ENCODE measurements at regions not wholly inside any gene's neighbourhood (a gene's known extent, or its start where the extent isn't known, plus 50 kb on each side); places are given as distances from the start of the nearest gene placed in this dataset.

DNA sequence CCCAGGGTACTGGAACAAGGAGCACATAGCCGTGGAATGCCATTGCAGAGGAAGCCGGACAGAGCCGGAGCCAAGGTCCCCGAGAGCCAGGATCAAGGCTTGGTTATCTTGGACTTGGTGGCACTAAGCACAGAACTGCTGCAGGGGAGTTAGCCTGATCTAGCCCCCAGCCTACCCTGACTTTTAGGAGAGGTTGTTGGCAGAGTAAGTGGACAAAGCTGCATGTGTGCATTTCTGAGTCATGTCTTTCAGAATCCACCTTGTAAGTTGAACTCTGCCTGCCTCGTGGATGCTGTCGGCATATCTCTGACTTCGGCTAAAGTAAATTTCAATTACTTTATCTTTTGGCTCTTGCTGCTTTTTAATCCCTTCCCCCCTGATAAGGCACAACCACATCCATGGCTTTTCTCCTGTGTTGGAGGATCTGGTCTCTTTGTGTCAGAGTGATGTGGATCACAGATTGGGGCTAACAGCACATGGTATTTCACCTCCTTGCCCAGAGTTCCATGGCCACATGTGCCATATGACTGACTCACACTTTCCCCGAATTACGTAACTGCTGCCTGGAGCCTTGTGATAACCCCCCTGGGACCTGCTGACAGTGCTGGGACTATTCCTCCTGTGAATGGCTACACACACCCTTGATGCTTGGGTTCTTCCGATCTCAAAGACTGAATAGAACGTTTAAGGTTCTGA, 240.3 kb downstream of the EMP1 start:
- H3K9me3 ChIP-seq (ENCODE audit: low read length) = no peaks in the 10 kb centered on the region
- H2AFZ ChIP-seq (ENCODE audit: low read depth, low read length) = no peak overlapping the region
- peaks cover 5% of the 10 kb centered on the region for H3K27me3 ChIP-seq (ENCODE audit: insufficient read depth, low read length)
- H3K36me3 ChIP-seq (ENCODE audit: insufficient read depth, low read length) = no peaks in the 10 kb centered on the region
- no peak overlapping the region for H3K4me3 ChIP-seq (ENCODE audit: low read length)
- H3K4me1 ChIP-seq (ENCODE audit: insufficient read depth, low read length) = no peaks in the 10 kb centered on the region

DNA sequence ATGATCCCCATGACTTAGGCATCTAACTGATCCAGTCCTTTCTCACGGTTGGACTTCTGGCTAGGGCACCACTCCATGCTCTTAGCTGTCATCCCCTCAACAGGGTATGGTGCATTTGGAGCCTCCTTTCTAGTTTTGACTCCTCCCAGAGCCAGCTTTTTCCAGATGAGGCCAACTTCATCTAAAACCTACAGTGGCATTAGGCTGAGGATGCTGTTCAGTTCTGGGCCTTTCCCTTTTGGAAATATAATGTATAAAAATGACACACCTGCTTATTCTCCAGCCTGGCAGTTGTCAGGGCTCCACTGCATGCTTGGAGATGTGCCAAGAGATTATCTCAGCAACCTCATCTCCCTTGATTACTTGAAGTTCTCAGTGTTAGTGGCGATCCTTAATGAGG, 239.7 kb downstream of the EMP1 start:
- H3K9me3 ChIP-seq (ENCODE audit: low read length) = no peaks in the 10 kb centered on the region

GRCh38 chr12:13435235-13435933, 238.9 kb downstream of the EMP1 start:
- H3K36me3 ChIP-seq (ENCODE audit: insufficient read depth, low read length) = no peaks in the 10 kb centered on the region
- peaks cover 5% of the 10 kb centered on the region for H3K27me3 ChIP-seq (ENCODE audit: insufficient read depth, low read length)
- no peaks in the 10 kb centered on the region for H3K9me3 ChIP-seq (ENCODE audit: low read length)
- no peaks in the 10 kb centered on the region for H3K4me1 ChIP-seq (ENCODE audit: insufficient read depth, low read length)
- H2AFZ ChIP-seq (ENCODE audit: low read depth, low read length) = no peak overlapping the region
- no peak overlapping the region for H3K4me3 ChIP-seq (ENCODE audit: low read length)

More for the DNA sequence above, 239.7 kb downstream of the EMP1 start:
- H3K27me3 ChIP-seq (ENCODE audit: insufficient read depth, low read length) = peaks cover 5% of the 10 kb centered on the region
- H3K4me3 ChIP-seq (ENCODE audit: low read length) = no peak overlapping the region
- H3K4me1 ChIP-seq (ENCODE audit: insufficient read depth, low read length) = no peaks in the 10 kb centered on the region
- H3K36me3 ChIP-seq (ENCODE audit: insufficient read depth, low read length) = no peaks in the 10 kb centered on the region
- no peak overlapping the region for H2AFZ ChIP-seq (ENCODE audit: low read depth, low read length)

GRCh38 chr12:13433768-13434167, 237.2 kb downstream of the EMP1 start:
- Histone ChIP-seq H3K4me3 (ENCODE audit: low read length) (no peak overlapping the region), H3K9me3 (ENCODE audit: low read length) (no peaks in the 10 kb centered on the region)

GRCh38 chr12:13431041-13431440, 234.5 kb downstream of the EMP1 start:
- Histone ChIP-seq H3K9me3 (ENCODE audit: low read length) (no peaks in the 10 kb centered on the region), H3K4me1 (ENCODE audit: insufficient read depth, low read length) (no peaks in the 10 kb centered on the region), H3K27me3 (ENCODE audit: insufficient read depth, low read length) (peaks cover 5% of the 10 kb centered on the region), H3K4me3 (ENCODE audit: low read length) (no peak overlapping the region), H2AFZ (ENCODE audit: low read depth, low read length) (no peak overlapping the region), H3K36me3 (ENCODE audit: insufficient read depth, low read length) (no peaks in the 10 kb centered on the region)

More at GRCh38 chr12:13433768-13434167, 237.2 kb downstream of the EMP1 start:
- H3K4me1 ChIP-seq (ENCODE audit: insufficient read depth, low read length) = no peaks in the 10 kb centered on the region
- no peaks in the 10 kb centered on the region for H3K36me3 ChIP-seq (ENCODE audit: insufficient read depth, low read length)
- H3K27me3 ChIP-seq (ENCODE audit: insufficient read depth, low read length) = peaks cover 5% of the 10 kb centered on the region
- H2AFZ ChIP-seq (ENCODE audit: low read depth, low read length) = no peak overlapping the region

- Histone ChIP-seq H2AFZ (ENCODE audit: low read depth, low read length) (no peak overlapping the region), H3K4me3 (ENCODE audit: low read length) (no peak overlapping the region), H3K4me1 (ENCODE audit: insufficient read depth, low read length) (no peaks in the 10 kb centered on the region), H3K36me3 (ENCODE audit: insufficient read depth, low read length) (no peaks in the 10 kb centered on the region), H3K27me3 (ENCODE audit: insufficient read depth, low read length) (peaks cover 4% of the 10 kb centered on the region), H3K9me3 (ENCODE audit: low read length) (no peaks in the 10 kb centered on the region)
Measured at GRCh38 chr12:13428538-13429265, 232.2 kb downstream of the EMP1 start.

DNA sequence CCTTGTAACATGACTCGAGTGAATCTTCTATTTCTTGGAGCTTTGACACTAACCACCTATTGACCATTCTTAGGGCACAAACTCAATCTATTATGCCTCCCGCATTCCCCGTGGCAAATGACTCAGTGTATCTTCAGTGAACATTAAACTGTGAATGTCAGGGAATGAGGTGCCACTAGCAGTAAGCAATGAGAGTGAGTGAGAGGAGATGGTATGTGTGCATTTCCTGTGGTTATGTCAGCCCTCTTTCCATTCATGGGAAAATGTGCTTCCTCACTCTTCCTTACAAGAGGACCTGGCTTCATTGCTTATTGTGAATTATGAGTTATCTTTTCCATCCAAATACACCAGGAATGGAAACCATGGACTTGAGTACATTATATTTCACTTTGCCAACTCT, 229.2 kb downstream of the EMP1 start:
- H3K4me3 ChIP-seq (ENCODE audit: low read length) = no peak overlapping the region
- H3K9me3 ChIP-seq (ENCODE audit: low read length) = no peaks in the 10 kb centered on the region
- H3K4me1 ChIP-seq (ENCODE audit: insufficient read depth, low read length) = no peaks in the 10 kb centered on the region
- no peak overlapping the region for H2AFZ ChIP-seq (ENCODE audit: low read depth, low read length)
- no peaks in the 10 kb centered on the region for H3K36me3 ChIP-seq (ENCODE audit: insufficient read depth, low read length)
- H3K27me3 ChIP-seq (ENCODE audit: insufficient read depth, low read length) = no peaks in the 10 kb centered on the region

DNA sequence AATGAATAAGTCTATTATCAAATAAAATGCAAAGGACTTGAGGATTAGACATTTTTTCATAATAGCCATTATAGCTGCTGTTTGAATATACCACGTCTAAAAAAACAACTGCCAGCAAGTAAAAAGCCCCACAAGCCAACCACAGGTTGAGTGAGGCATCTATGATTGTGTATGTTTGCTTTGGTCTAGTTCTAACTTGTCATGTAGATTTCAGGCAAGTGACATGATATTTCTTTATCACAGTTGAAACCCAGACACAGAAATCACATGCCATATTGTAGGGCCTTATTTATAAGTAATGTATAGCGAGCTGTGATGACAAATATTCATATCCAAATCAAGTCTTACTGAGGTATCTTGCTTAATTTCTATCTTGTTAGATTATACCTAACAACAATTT, 225.8 kb downstream of the EMP1 start:
- Histone ChIP-seq H3K27me3 (ENCODE audit: insufficient read depth, low read length) (no peaks in the 10 kb centered on the region), H3K36me3 (ENCODE audit: insufficient read depth, low read length) (no peaks in the 10 kb centered on the region), H3K4me3 (ENCODE audit: low read length) (no peak overlapping the region), H3K9me3 (ENCODE audit: low read length) (no peaks in the 10 kb centered on the region), H3K4me1 (ENCODE audit: insufficient read depth, low read length) (no peaks in the 10 kb centered on the region), H2AFZ (ENCODE audit: low read depth, low read length) (no peak overlapping the region)

GRCh38 chr12:13417516-13417915, 221.0 kb downstream of the EMP1 start:
- H3K36me3 ChIP-seq (ENCODE audit: insufficient read depth, low read length) = no peaks in the 10 kb centered on the region
- H3K4me1 ChIP-seq (ENCODE audit: insufficient read depth, low read length) = no peaks in the 10 kb centered on the region
- H3K9me3 ChIP-seq (ENCODE audit: low read length) = no peaks in the 10 kb centered on the region
- no peak overlapping the region for H3K4me3 ChIP-seq (ENCODE audit: low read length)
- no peak overlapping the region for H2AFZ ChIP-seq (ENCODE audit: low read depth, low read length)
- H3K27me3 ChIP-seq (ENCODE audit: insufficient read depth, low read length) = no peaks in the 10 kb centered on the region

DNA sequence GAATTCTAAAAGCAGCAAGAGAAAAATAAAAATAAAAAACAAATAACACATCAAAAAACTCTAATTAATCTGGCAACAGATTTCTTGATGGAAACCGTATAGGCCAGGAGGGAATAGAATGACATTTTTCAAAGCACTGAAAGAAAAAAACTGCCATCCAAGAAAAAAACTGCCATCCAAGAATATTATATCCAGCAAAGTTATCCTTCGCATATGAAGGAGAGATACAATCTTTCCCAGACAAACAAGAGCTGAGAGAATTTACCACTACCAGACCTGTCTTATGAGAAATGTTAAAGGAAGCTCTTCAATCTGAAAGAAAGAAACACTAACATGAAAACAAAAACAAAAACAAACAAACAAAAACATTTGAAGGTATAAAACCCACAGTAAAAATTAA, 214.8 kb downstream of the EMP1 start:
- Histone ChIP-seq H3K4me3 (ENCODE audit: low read length) (no peak overlapping the region), H3K36me3 (ENCODE audit: insufficient read depth, low read length) (no peaks in the 10 kb centered on the region), H2AFZ (ENCODE audit: low read depth, low read length) (no peak overlapping the region), H3K9me3 (ENCODE audit: low read length) (no peaks in the 10 kb centered on the region), H3K4me1 (ENCODE audit: insufficient read depth, low read length) (no peaks in the 10 kb centered on the region), H3K27me3 (ENCODE audit: insufficient read depth, low read length) (no peaks in the 10 kb centered on the region)

DNA sequence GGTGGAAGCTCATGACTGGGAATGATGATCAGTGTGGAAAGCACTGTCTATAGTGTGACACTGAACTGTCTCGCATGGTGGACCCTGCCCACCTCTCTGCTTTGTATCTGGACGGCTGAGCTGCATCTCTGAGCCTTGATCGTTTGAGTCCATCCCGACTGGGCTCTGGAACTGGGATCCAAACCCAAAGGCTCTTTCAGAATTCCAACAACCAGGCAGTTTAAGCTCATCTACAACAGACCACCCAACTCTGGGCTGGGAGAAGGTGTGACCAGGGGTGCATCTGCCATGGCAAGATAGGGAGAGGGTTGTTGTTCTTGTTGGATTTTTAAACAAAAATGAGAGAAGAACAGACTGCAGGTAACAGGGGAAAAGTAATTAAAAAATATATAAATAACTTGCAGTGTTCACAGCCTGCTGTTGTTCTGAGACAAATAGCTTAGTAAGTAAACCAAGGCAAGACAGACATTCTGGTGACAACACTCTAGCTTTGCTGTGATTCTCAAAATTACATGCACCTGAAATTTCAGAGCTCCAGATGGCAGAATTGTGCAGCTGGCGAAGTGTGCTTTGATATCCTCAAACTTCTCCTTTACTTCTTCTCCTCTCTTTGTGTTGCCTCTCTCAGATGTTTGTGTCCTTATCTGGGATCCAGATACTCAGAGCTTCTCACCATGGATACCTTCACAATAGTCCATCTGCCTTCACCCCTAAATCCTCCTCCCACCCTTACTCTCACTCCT, 209.6 kb downstream of the EMP1 start:
- Histone ChIP-seq H3K9me3 (ENCODE audit: low read length) (no peaks in the 10 kb centered on the region), H3K36me3 (ENCODE audit: insufficient read depth, low read length) (no peaks in the 10 kb centered on the region), H3K4me1 (ENCODE audit: insufficient read depth, low read length) (no peaks in the 10 kb centered on the region), H3K27me3 (ENCODE audit: insufficient read depth, low read length) (no peaks in the 10 kb centered on the region), H3K4me3 (ENCODE audit: low read length) (no peak overlapping the region), H2AFZ (ENCODE audit: low read depth, low read length) (no peak overlapping the region)

DNA sequence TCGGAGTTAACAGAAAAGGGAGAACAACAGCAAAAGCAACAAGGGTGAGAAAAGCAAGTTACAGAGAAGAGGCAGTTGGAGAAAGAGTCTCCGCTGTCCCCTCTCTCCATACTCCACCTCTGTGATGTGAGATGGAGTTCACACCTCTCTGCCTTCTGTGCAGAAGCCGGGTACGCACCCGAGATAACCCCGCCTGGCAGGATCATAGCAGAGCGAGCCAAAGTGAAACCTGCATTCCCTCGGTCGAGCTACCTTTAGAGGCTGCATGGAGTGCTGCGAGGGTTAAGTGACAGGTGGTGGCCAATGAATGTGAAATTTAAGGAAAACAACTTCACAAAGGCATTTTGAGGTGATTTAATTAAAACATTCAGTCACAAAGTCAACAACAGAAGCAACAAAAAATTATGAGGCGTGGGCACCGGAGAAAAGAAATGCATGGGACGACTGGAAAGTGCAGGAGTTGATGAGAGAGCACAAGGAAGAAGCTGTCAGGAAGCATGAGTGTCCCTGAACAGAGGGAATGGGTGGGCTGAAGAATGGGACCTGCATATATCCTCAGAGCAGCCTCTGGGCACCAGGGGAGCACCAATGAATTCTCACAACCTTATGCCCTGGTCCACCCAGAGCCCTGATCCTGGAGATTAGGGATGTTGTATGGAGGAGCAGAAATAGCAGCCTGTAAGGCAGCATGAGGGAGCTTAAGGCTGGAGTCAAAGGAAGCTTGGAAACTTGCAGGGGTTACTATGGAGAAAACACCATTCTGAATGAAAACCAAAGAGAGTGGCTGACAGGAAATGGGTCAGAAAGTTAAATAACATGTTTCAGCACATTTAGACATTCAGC, 208.3 kb downstream of the EMP1 start:
- Histone ChIP-seq H3K36me3 (ENCODE audit: insufficient read depth, low read length) (no peaks in the 10 kb centered on the region), H3K4me1 (ENCODE audit: insufficient read depth, low read length) (no peaks in the 10 kb centered on the region), H3K9me3 (ENCODE audit: low read length) (no peaks in the 10 kb centered on the region), H3K27me3 (ENCODE audit: insufficient read depth, low read length) (no peaks in the 10 kb centered on the region), H2AFZ (ENCODE audit: low read depth, low read length) (no peak overlapping the region), H3K4me3 (ENCODE audit: low read length) (no peak overlapping the region)

Measured in neuron (in vitro differentiated cells).